ENCODE measurements at regions not wholly inside any gene's neighbourhood (a gene's known extent, or its start where the extent isn't known, plus 50 kb on each side); places are given as distances from the start of the nearest gene placed in this dataset.

- TF ChIP-seq CTCF (IDR thresholded peaks at IDR 0.05) (no peak), POLR2A (IDR thresholded peaks at IDR 0.05) (no peak), POLR2AphosphoS5 (IDR thresholded peaks at IDR 0.05) (no peak), EP300 (IDR thresholded peaks at IDR 0.05) (no peak)
These were observed 503.0 kb downstream of the PCDH17 start for GRCh38 chr13:58134525-58134924.

Measured in sigmoid colon (tissue), 4 donors.